HEK293 (cell line): ENCODE measurements at regions not wholly inside any gene's neighbourhood (a gene's known extent, or its start where the extent isn't known, plus 50 kb on each side); places are given as distances from the start of the nearest gene placed in this dataset.

Experiments used
- CTCF ChIP-seq: fragments of 450-650 bp; formaldehyde crosslinking; IDR thresholded peaks from 2 replicates; pipeline ENCODE4 v1.5.1; 2016; ENCODE audit warnings: missing biosample characterization, missing genetic modification characterization
- MZF1 ChIP-seq: fragments of 450-650 bp; formaldehyde crosslinking; IDR thresholded peaks from 2 replicates; pipeline ENCODE4 v1.5.1; 2017; ENCODE audit warnings: missing biosample characterization, missing genetic modification characterization, borderline replicate concordance
- ZBTB8A ChIP-seq: fragments of 450-650 bp; formaldehyde crosslinking; IDR thresholded peaks from 2 replicates; pipeline ENCODE4 v1.5.1; 2016; ENCODE audit warnings: missing biosample characterization, missing genetic modification characterization
- ZNF549 ChIP-seq: fragments of 450-650 bp; IDR thresholded peaks from 2 replicates; pipeline ENCODE4 v1.5.1; 2018; ENCODE audit warnings: missing biosample characterization, missing genetic modification characterization, mild to moderate bottlenecking, inconsistent platforms, moderate library complexity
- ZNF76 ChIP-seq: fragments of 450-650 bp; formaldehyde crosslinking; IDR thresholded peaks from 2 replicates; pipeline ENCODE4; 2016; ENCODE audit warnings: low read depth, missing biosample characterization, missing genetic modification characterization, borderline replicate concordance
- TF ChIP-seq, protein P1 (sequence below): fragments of 450-650 bp; formaldehyde crosslinking; IDR thresholded peaks from 2 replicates; pipeline ENCODE4 v1.5.1; 2016; ENCODE audit warnings: missing biosample characterization, missing genetic modification characterization

DNA sequence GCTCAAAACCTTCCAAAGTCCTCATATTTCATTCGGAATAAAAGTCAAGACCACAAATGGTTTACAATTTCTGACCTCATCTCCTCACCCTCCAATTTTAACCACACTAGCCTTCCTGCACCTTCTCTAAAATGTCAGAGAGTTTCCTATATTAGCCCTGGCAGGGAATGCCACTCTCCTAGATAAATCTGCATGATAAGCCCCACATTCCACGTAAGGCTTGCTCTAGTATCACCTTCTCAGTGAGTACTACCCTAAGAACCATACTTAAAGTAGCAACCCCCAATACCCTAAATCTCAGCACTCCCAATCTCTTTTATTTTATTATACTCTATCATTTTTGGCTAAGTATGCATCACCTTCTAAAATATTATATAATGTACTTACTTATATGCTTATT, 100.5 kb upstream of the SLITRK5 start:
- TF ChIP-seq MZF1 (tag by site-specific recombination): no peak
- TF ChIP-seq ZBTB8A (tag by site-specific recombination): no peak
- no peak for TF ChIP-seq ZNF76
- TF ChIP-seq, protein P1, sequence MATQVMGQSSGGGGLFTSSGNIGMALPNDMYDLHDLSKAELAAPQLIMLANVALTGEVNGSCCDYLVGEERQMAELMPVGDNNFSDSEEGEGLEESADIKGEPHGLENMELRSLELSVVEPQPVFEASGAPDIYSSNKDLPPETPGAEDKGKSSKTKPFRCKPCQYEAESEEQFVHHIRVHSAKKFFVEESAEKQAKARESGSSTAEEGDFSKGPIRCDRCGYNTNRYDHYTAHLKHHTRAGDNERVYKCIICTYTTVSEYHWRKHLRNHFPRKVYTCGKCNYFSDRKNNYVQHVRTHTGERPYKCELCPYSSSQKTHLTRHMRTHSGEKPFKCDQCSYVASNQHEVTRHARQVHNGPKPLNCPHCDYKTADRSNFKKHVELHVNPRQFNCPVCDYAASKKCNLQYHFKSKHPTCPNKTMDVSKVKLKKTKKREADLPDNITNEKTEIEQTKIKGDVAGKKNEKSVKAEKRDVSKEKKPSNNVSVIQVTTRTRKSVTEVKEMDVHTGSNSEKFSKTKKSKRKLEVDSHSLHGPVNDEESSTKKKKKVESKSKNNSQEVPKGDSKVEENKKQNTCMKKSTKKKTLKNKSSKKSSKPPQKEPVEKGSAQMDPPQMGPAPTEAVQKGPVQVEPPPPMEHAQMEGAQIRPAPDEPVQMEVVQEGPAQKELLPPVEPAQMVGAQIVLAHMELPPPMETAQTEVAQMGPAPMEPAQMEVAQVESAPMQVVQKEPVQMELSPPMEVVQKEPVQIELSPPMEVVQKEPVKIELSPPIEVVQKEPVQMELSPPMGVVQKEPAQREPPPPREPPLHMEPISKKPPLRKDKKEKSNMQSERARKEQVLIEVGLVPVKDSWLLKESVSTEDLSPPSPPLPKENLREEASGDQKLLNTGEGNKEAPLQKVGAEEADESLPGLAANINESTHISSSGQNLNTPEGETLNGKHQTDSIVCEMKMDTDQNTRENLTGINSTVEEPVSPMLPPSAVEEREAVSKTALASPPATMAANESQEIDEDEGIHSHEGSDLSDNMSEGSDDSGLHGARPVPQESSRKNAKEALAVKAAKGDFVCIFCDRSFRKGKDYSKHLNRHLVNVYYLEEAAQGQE (tag by site-specific recombination): no peak
- no peak for TF ChIP-seq CTCF (tag by site-specific recombination)
- TF ChIP-seq ZNF549: no peak
